ENCODE measurements at regions not wholly inside any gene's neighbourhood (a gene's known extent, or its start where the extent isn't known, plus 50 kb on each side); places are given as distances from the start of the nearest gene placed in this dataset.

DNA sequence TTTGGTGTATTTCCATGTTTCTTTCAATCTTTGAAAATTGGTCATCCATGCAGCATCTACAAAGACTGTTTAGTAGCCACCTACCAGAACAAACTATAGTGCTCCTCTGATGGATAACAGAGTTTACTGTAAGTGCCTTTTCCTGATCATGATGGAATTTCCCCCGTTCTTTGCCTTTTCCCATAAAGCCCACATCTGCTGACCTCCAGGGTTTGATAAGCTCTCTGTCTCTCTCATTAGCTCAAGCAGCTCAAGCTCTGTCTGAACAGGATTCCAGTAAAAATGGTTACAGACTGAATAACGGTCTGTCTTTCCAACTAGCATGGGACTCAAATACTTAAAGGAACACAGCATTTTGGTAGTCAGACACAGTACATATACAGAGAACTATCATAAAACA is 308.4 kb upstream of the SORL1-AS1 start:
- H3K36me3 Mint-ChIP-seq: no peaks in the 10 kb centered on the region

DNA sequence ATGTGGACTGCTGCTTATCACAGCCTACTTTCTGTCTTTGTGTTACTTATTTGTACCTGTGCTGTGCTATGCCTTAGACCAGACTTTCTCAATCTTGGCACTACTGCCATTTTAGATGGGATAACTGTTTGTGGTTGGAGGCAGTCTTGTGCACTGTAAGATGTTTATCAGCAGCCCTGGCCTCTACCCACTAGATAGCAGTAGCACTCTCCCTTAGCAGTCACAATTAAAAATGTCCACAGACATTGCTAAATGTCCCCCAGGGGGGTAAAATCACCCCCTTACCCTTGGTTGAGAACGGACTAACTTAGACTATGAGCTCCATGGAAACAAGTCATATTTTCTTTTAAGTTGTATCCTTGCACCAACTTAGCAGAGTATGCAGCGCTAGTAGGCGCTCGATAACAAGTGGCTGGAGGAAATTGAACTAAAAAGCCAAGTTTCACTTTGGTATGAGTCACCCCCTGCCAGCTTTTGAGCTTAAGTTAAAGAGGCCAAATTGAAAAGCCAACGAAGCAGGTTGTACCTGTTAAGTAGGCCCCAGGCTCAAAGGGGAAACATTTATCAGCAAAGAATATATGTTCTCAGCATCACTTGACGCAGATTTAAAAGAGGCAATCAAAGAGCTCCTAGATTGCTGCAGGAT is 304.8 kb upstream of the SORL1-AS1 start:
- no peak for DNase-seq
- H3K9me3 Mint-ChIP-seq: no peaks in the 10 kb centered on the region
- H3K36me3 Mint-ChIP-seq: no peaks in the 10 kb centered on the region
- no peak overlapping the region for H3K27ac Mint-ChIP-seq
- no peaks in the 10 kb centered on the region for H3K4me1 Mint-ChIP-seq
- H3K27me3 Mint-ChIP-seq (ENCODE audit: low read depth in 3 of 3): no peaks in the 10 kb centered on the region
- no peak overlapping the region for H3K4me3 Mint-ChIP-seq

More for the DNA sequence above, 308.4 kb upstream of the SORL1-AS1 start:
- Mint-ChIP-seq H3K9me3 (no peaks in the 10 kb centered on the region), H3K4me1 (no peaks in the 10 kb centered on the region), H3K27ac (no peak overlapping the region), H3K4me3 (no peak overlapping the region), H3K27me3 (ENCODE audit: low read depth in 3 of 3) (peaks cover 0 to 1% (median 0%) of the 10 kb centered on the region in 3 donors)
- no peak for DNase-seq

- Mint-ChIP-seq H3K27me3 (ENCODE audit: low read depth in 3 of 3) (no peaks in the 10 kb centered on the region), H3K36me3 (no peaks in the 10 kb centered on the region)
These were observed 303.1 kb upstream of the SORL1-AS1 start for GRCh38 chr11:121755906-121756305.

GRCh38 chr11:121755191-121755590 is 302.4 kb upstream of the SORL1-AS1 start:
- Mint-ChIP-seq H3K4me1 (no peaks in the 10 kb centered on the region), H3K27ac (no peak overlapping the region), H3K36me3 (peaks cover 0 to 4% (median 3%) of the 10 kb centered on the region in 3 donors), H3K27me3 (ENCODE audit: low read depth in 3 of 3) (no peaks in the 10 kb centered on the region), H3K4me3 (no peak overlapping the region), H3K9me3 (no peaks in the 10 kb centered on the region)
- no peak for DNase-seq

More at GRCh38 chr11:121755906-121756305, 303.1 kb upstream of the SORL1-AS1 start:
- Mint-ChIP-seq H3K4me1 (no peaks in the 10 kb centered on the region), H3K4me3 (no peak overlapping the region), H3K27ac (no peak overlapping the region), H3K9me3 (no peaks in the 10 kb centered on the region)
- DNase-seq: no peak

- Mint-ChIP-seq H3K36me3 (peaks cover 0 to 6% (median 3%) of the 10 kb centered on the region in 3 donors), H3K9me3 (no peaks in the 10 kb centered on the region), H3K27ac (no peak overlapping the region), H3K4me3 (no peak overlapping the region), H3K27me3 (ENCODE audit: low read depth in 3 of 3) (no peaks in the 10 kb centered on the region), H3K4me1 (no peaks in the 10 kb centered on the region)
- DNase-seq: no peak
These were observed 301.8 kb upstream of the SORL1-AS1 start for GRCh38 chr11:121754598-121754997.

- peaks cover 0 to 4% (median 0%) of the 10 kb centered on the region in 6 donors for H3K9me3 Mint-ChIP-seq
- H3K4me1 Mint-ChIP-seq: no peaks in the 10 kb centered on the region
- peaks cover 4 to 19% (median 13%) of the 10 kb centered on the region in 3 donors for H3K36me3 Mint-ChIP-seq
- no peaks in the 10 kb centered on the region for H3K27me3 Mint-ChIP-seq (ENCODE audit: low read depth in 3 of 3)
- DNase-seq: no peak
- no peak overlapping the region for H3K4me3 Mint-ChIP-seq
- H3K27ac Mint-ChIP-seq: no peak overlapping the region
These were observed 296.9 kb upstream of the SORL1-AS1 start for GRCh38 chr11:121749691-121750090.

DNA sequence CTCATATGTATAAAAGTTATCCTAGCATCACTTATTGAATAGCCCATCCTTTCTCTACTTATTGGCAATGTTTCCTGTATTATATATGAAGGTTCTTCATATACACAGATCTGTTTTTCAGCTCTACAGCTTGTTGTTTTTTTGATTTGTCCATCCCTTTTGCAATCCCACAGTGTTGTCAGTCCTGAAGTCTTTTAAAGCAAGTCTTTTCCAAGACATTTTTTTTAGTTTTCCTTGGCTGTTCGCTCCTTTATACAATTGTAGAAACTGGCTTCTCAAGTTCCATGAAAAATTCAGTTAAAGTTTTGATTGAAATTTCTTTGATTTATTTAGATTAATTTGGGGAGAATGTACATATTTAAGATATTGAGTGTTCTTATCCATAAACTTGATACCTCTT is 295.3 kb upstream of the SORL1-AS1 start:
- H3K9me3 Mint-ChIP-seq: peaks cover 4 to 15% (median 10%) of the 10 kb centered on the region in 6 donors
- no peaks in the 10 kb centered on the region for H3K4me1 Mint-ChIP-seq
- no peak for DNase-seq
- H3K27me3 Mint-ChIP-seq (ENCODE audit: low read depth in 3 of 3): no peaks in the 10 kb centered on the region
- H3K27ac Mint-ChIP-seq: no peak overlapping the region
- peaks cover 7 to 29% (median 17%) of the 10 kb centered on the region in 3 donors for H3K36me3 Mint-ChIP-seq
- H3K4me3 Mint-ChIP-seq: no peak overlapping the region

GRCh38 chr11:121743285-121743684 is 290.5 kb upstream of the SORL1-AS1 start:
- H3K4me1 Mint-ChIP-seq: no peaks in the 10 kb centered on the region
- DNase-seq: no peak
- H3K9me3 Mint-ChIP-seq: peaks cover 4 to 15% (median 10%) of the 10 kb centered on the region in 6 donors
- H3K4me3 Mint-ChIP-seq: no peak overlapping the region
- no peak overlapping the region for H3K27ac Mint-ChIP-seq
- peaks cover 24 to 28% (median 25%) of the 10 kb centered on the region in 3 donors for H3K36me3 Mint-ChIP-seq
- peaks cover 0 to 1% (median 0%) of the 10 kb centered on the region in 3 donors for H3K27me3 Mint-ChIP-seq (ENCODE audit: low read depth in 3 of 3)

DNA sequence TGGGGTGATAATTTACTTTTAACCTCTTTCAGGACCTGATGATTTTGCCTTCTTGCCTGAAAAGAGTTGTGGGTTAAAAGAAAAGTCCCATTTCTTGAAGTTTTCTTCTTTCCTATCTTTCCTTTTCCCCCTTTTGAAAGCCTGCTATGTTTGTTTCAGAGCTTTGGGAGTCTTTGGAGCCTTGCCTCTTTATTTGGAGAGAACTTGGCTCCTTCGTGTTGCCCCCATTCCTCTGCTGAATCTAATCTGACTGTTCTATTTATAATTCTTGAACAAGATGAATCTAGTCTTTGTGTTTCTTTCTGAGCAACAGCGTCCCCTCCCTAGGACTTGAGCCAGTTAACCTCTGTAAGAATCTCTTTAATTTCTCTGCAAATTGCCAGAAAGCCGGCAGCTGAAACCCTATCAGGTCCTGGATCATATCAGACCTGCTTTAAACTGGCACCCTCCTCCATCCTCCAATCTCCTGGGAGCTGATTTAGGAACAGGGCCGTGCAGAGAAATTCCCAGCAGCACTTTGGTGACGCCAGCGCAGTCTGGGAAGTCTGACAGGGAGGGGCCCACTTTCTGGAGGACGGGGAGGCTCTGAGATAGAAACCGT is 289.1 kb upstream of the SORL1-AS1 start:
- Mint-ChIP-seq H3K27me3 (ENCODE audit: low read depth in 3 of 3) (peaks cover 0 to 1% (median 0%) of the 10 kb centered on the region in 3 donors), H3K36me3 (peaks cover 25 to 34% (median 32%) of the 10 kb centered on the region in 3 donors), H3K9me3 (peaks cover 4 to 15% (median 10%) of the 10 kb centered on the region in 6 donors), H3K27ac (no peak overlapping the region), H3K4me3 (no peak overlapping the region), H3K4me1 (no peaks in the 10 kb centered on the region)
- no peak for DNase-seq

DNA sequence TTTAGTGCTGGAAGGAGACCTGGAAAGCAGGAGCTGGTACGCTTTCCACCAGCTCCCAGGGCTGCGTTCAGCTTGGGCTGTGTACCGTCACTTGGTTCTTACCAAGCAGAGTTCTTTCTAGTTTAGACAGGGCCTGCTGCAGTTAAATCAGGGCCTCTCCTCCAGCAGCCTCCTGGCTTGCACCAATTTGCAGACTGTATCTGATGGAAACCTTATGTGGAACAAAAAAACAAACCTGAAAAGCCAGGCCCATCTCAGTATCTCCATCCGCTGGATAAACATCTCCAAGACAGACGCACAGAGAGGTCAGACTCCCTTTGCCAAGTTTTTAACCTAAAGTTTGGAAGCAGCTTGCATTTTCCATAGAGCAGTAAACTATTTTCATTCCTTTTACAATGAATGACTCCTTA is 288.6 kb upstream of the SORL1-AS1 start:
- H3K4me3 Mint-ChIP-seq: no peak overlapping the region
- peaks cover 4 to 15% (median 10%) of the 10 kb centered on the region in 6 donors for H3K9me3 Mint-ChIP-seq
- H3K4me1 Mint-ChIP-seq: no peaks in the 10 kb centered on the region
- peaks cover 0 to 1% (median 0%) of the 10 kb centered on the region in 3 donors for H3K27me3 Mint-ChIP-seq (ENCODE audit: low read depth in 3 of 3)
- H3K27ac Mint-ChIP-seq: no peak overlapping the region
- DNase-seq: no peak
- H3K36me3 Mint-ChIP-seq: peaks cover 25 to 34% (median 32%) of the 10 kb centered on the region in 3 donors

DNA sequence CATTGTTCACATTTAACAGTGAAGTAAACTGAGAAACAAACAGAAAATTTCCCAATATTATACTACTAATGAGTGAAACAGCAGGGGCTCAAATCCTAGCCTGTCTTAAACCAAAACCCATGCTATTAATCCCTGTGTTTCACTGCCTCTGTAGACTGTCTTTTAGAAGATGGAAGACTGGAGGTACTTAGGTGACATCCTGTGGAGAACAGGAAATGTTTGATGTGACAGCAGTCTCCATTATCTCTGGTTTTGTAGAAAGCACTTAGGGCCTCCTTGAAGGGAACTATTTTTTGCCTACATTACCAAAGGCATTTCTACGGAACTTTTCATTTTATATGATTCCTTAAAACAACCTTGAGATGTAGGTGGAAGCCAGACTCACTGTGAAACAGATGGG is 288.1 kb upstream of the SORL1-AS1 start:
- peaks cover 4 to 15% (median 10%) of the 10 kb centered on the region in 6 donors for H3K9me3 Mint-ChIP-seq
- no peak overlapping the region for H3K27ac Mint-ChIP-seq
- no peak overlapping the region for H3K4me3 Mint-ChIP-seq
- peaks cover 25 to 34% (median 32%) of the 10 kb centered on the region in 3 donors for H3K36me3 Mint-ChIP-seq
- no peak for DNase-seq
- peaks cover 0 to 1% (median 0%) of the 10 kb centered on the region in 3 donors for H3K27me3 Mint-ChIP-seq (ENCODE audit: low read depth in 3 of 3)
- H3K4me1 Mint-ChIP-seq: no peaks in the 10 kb centered on the region

DNA sequence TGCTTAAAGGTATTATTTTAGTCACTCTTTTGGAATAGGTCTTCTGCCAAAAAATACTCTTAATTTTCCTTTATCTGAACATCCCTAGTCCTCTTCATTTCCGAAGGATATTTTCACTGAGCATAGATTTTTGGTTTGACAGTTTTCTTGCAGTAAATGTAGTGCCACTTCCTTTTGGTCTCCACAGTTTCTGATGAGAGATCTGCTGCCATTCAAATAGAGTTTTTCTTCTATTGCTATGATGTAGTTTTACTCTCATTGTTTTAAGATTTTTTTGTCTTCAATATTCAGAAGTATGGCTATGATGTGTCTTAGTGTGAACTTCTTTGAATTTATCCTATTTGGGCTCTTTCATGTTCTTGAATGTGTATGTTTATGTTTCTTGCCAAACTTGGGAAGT is 281.1 kb upstream of the SORL1-AS1 start:
- H3K36me3 Mint-ChIP-seq: peaks cover 5 to 14% (median 12%) of the 10 kb centered on the region in 3 donors

DNA sequence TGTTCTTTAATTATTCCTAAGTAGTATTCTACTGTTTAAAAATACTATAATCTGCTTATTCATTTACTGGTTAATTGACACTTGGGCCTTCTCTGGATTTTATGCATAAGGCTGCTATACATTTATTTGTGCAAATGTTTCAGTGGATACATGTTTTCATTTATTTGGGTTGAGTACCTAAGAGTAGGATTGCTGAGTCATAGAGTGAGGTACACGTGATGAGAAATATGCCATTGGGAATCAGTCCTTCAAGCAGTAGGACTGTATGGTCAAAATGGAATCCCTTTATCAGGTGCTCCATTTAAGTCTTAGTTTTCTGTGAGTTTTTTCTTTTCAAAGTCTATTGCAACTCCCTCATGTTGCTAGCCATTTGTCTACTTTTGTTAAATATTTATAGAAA is 275.2 kb upstream of the SORL1-AS1 start:
- peaks cover 0 to 3% (median 0%) of the 10 kb centered on the region in 3 donors for H3K36me3 Mint-ChIP-seq
- no peak for DNase-seq
- no peak overlapping the region for H3K27ac Mint-ChIP-seq
- H3K9me3 Mint-ChIP-seq: peaks cover 0 to 8% (median 0%) of the 10 kb centered on the region in 6 donors
- H3K4me3 Mint-ChIP-seq: no peak overlapping the region
- no peaks in the 10 kb centered on the region for H3K4me1 Mint-ChIP-seq
- peaks cover 0 to 5% (median 4%) of the 10 kb centered on the region in 3 donors for H3K27me3 Mint-ChIP-seq (ENCODE audit: low read depth in 3 of 3)

More for the DNA sequence above, 281.1 kb upstream of the SORL1-AS1 start:
- Mint-ChIP-seq H3K9me3 (peaks cover 0 to 8% (median 3%) of the 10 kb centered on the region in 6 donors), H3K4me1 (no peaks in the 10 kb centered on the region), H3K4me3 (no peak overlapping the region), H3K27me3 (ENCODE audit: low read depth in 3 of 3) (peaks cover 0 to 2% (median 0%) of the 10 kb centered on the region in 3 donors), H3K27ac (no peak overlapping the region)
- DNase-seq: no peak

- no peak for DNase-seq
- H3K9me3 Mint-ChIP-seq: peaks cover 0 to 5% (median 0%) of the 10 kb centered on the region in 6 donors
- H3K27ac Mint-ChIP-seq: no peak overlapping the region
- peaks cover 4 to 11% (median 5%) of the 10 kb centered on the region in 3 donors for H3K27me3 Mint-ChIP-seq (ENCODE audit: low read depth in 3 of 3)
- no peak overlapping the region for H3K4me3 Mint-ChIP-seq
- H3K4me1 Mint-ChIP-seq: peaks cover 0 to 7% of the 10 kb centered on the region in 2 donors
- peaks cover 0 to 16% (median 13%) of the 10 kb centered on the region in 3 donors for H3K36me3 Mint-ChIP-seq
These were observed 270.5 kb upstream of the SORL1-AS1 start for GRCh38 chr11:121723246-121723741.

Measured in immature natural killer cell (primary cell).